Activated naive CD4-positive, alpha-beta T cell treated with anti-CD3 and anti-CD28 coated beads, Interleukin-2, amount 10 ng/mL, durations not matched to agents 7 days and 5 days (primary cell): ENCODE measurements at regions not wholly inside any gene's neighbourhood (a gene's known extent, or its start where the extent isn't known, plus 50 kb on each side); places are given as distances from the start of the nearest gene placed in this dataset.
"Not testable (repeated sequence)": the region's sequence is repeated elsewhere in the genome, so short reads cannot be mapped to it uniquely, and the experiment has no call there.

ENCODE experiments used
- CTCF ChIA-PET: fragments of 350-600 bp; sonication (Branson Sonifier 250); formaldehyde crosslinking; loops from one replicate; lab custom pipeline; 2021; ENCODE audit warnings: antibody characterized with exemption; lab: Charles Lee
- DNase-seq: peaks from one replicate; pipeline ENCODE4 v3.0.0-alpha.2; 2020
- H3K27ac Mint-ChIP-seq: one replicate; pipeline ENCODE4 v1.8.0; 2021; ENCODE audit warnings: mild to moderate bottlenecking, moderate library complexity, mixed read lengths
- H3K27me3 Mint-ChIP-seq: one replicate; pipeline ENCODE4 v1.8.0; 2021; ENCODE audit warnings: mild to moderate bottlenecking, mixed read lengths
- H3K36me3 Mint-ChIP-seq: one replicate; pipeline ENCODE4 v1.8.0; 2021; ENCODE audit warnings: mixed read lengths
- H3K4me1 Mint-ChIP-seq: one replicate; pipeline ENCODE4 v1.8.0; 2021; ENCODE audit warnings: mixed read lengths
- H3K4me3 Mint-ChIP-seq: one replicate; pipeline ENCODE4 v1.8.0; 2021; ENCODE audit warnings: mild to moderate bottlenecking, moderate library complexity, mixed read lengths
- H3K9me3 Mint-ChIP-seq: one replicate; pipeline ENCODE4 v1.8.0; 2021; ENCODE audit warnings: mixed read lengths

GRCh38 chr3:193960487-193961274 lies 175.3 kb upstream of the HES1 start:
- CTCF ChIA-PET: interaction anchor here (0.7 to 1.4 kb wide), 4 partner anchors 9 to 134 kb away, joined by 3 to 5 read pairs (median 3); no protein-coding TSS in a partner anchor
- Mint-ChIP-seq H3K27me3 (peaks cover 59% of the 10 kb centered on the region), H3K4me3 (no peak overlapping the region), H3K36me3 (no peaks in the 10 kb centered on the region), H3K27ac (no peak overlapping the region), H3K9me3 (no peaks in the 10 kb centered on the region), H3K4me1 (peaks cover 7% of the 10 kb centered on the region)
- DNase-seq: no peak

GRCh38 chr3:193962986-193963685 lies 172.8 kb upstream of the HES1 start:
- DNase-seq: no peak
- Mint-ChIP-seq H3K9me3 (no peaks in the 10 kb centered on the region), H3K27me3 (peaks cover 63% of the 10 kb centered on the region), H3K4me3 (no peak overlapping the region), H3K27ac (no peak overlapping the region), H3K36me3 (no peaks in the 10 kb centered on the region), H3K4me1 (peaks cover 7% of the 10 kb centered on the region)
- CTCF ChIA-PET: no interaction called here

GRCh38 chr3:193963808-193964516 lies 172.0 kb upstream of the HES1 start:
- Mint-ChIP-seq H3K4me3 (no peak overlapping the region), H3K27ac (no peak overlapping the region), H3K27me3 (peaks cover 66% of the 10 kb centered on the region), H3K36me3 (no peaks in the 10 kb centered on the region), H3K9me3 (no peaks in the 10 kb centered on the region), H3K4me1 (peaks cover 7% of the 10 kb centered on the region)
- DNase-seq: no peak
- CTCF ChIA-PET: no interaction called here

GRCh38 chr3:193964517-193964880 lies 171.4 kb upstream of the HES1 start:
- Mint-ChIP-seq H3K4me3 (no peak overlapping the region), H3K36me3 (no peaks in the 10 kb centered on the region), H3K27ac (no peak overlapping the region), H3K27me3 (peaks cover 60% of the 10 kb centered on the region), H3K9me3 (no peaks in the 10 kb centered on the region), H3K4me1 (peaks cover 7% of the 10 kb centered on the region)
- CTCF ChIA-PET: interaction anchor here (1.0 kb wide), 1 partner anchor 166 kb away, joined by 3 read pairs; no protein-coding TSS in a partner anchor
- no peak for DNase-seq

GRCh38 chr3:193968380-193968974 lies 167.5 kb upstream of the HES1 start:
- CTCF ChIA-PET: interaction anchor here (1.3 to 2.3 kb wide), 3 partner anchors 7 to 348 kb away, joined by 3 to 10 read pairs (median 5); no protein-coding TSS in a partner anchor
- Mint-ChIP-seq H3K4me3 (no peak overlapping the region), H3K27me3 (peaks cover 59% of the 10 kb centered on the region), H3K27ac (no peak overlapping the region), H3K9me3 (no peaks in the 10 kb centered on the region), H3K36me3 (no peaks in the 10 kb centered on the region), H3K4me1 (peaks cover 31% of the 10 kb centered on the region)
- no peak for DNase-seq

GRCh38 chr3:193970131-193970772 lies 165.7 kb upstream of the HES1 start:
- H3K9me3 Mint-ChIP-seq, H3K36me3 Mint-ChIP-seq, H3K4me3 Mint-ChIP-seq, H3K27ac Mint-ChIP-seq: not testable (repeated sequence)
- Mint-ChIP-seq H3K4me1 (peaks cover 27% of the 10 kb centered on the region), H3K27me3 (peaks cover 72% of the 10 kb centered on the region)
- CTCF ChIA-PET: interaction anchor here (0.9 to 2.3 kb wide), 10 partner anchors 9 to 346 kb away, joined by 3 to 10 read pairs (median 3); no protein-coding TSS in a partner anchor
- peak; percentile 51 for DNase-seq

- H3K4me1 Mint-ChIP-seq: peaks cover 27% of the 10 kb centered on the region
- H3K9me3 Mint-ChIP-seq: no peaks in the 10 kb centered on the region
- H3K27ac Mint-ChIP-seq: no peak overlapping the region
- H3K27me3 Mint-ChIP-seq: peaks cover 72% of the 10 kb centered on the region
- no peak overlapping the region for H3K4me3 Mint-ChIP-seq
- no peak for DNase-seq
- CTCF ChIA-PET: interaction anchor here (0.9 to 1.9 kb wide), 8 partner anchors 10 to 337 kb away, joined by 3 to 5 read pairs (median 3); no protein-coding TSS in a partner anchor
- no peaks in the 10 kb centered on the region for H3K36me3 Mint-ChIP-seq
These were observed 165.2 kb upstream of the HES1 start for GRCh38 chr3:193970773-193971206.

- Mint-ChIP-seq H3K4me1 (peaks cover 27% of the 10 kb centered on the region), H3K27ac (peak overlapping the region; percentile 43), H3K36me3 (no peaks in the 10 kb centered on the region), H3K27me3 (peaks cover 68% of the 10 kb centered on the region), H3K9me3 (no peaks in the 10 kb centered on the region), H3K4me3 (no peak overlapping the region)
- CTCF ChIA-PET: interaction anchor here (0.9 to 1.4 kb wide), 4 partner anchors 10 to 162 kb away, joined by 3 to 4 read pairs (median 3); no protein-coding TSS in a partner anchor
- peak; percentile 27 for DNase-seq
These were observed 164.6 kb upstream of the HES1 start for GRCh38 chr3:193971261-193971751.

GRCh38 chr3:193971966-193972365 lies 164.0 kb upstream of the HES1 start:
- CTCF ChIA-PET: interaction anchor here (0.9 to 1.4 kb wide), 3 partner anchors 11 to 161 kb away, joined by 3 to 4 read pairs (median 3); no protein-coding TSS in a partner anchor
- no peak overlapping the region for H3K27ac Mint-ChIP-seq
- no peak for DNase-seq
- H3K27me3 Mint-ChIP-seq: peaks cover 69% of the 10 kb centered on the region
- no peaks in the 10 kb centered on the region for H3K9me3 Mint-ChIP-seq
- peaks cover 27% of the 10 kb centered on the region for H3K4me1 Mint-ChIP-seq
- H3K4me3 Mint-ChIP-seq: no peak overlapping the region
- H3K36me3 Mint-ChIP-seq: no peaks in the 10 kb centered on the region

GRCh38 chr3:193972832-193973231 lies 163.1 kb upstream of the HES1 start:
- no peak overlapping the region for H3K27ac Mint-ChIP-seq
- no peaks in the 10 kb centered on the region for H3K9me3 Mint-ChIP-seq
- no peak for DNase-seq
- no peaks in the 10 kb centered on the region for H3K36me3 Mint-ChIP-seq
- no peak overlapping the region for H3K4me3 Mint-ChIP-seq
- peaks cover 27% of the 10 kb centered on the region for H3K4me1 Mint-ChIP-seq
- CTCF ChIA-PET: interaction anchor here (1.4 kb wide), 1 partner anchor 160 kb away, joined by 4 read pairs; no protein-coding TSS in a partner anchor
- H3K27me3 Mint-ChIP-seq: peaks cover 70% of the 10 kb centered on the region

GRCh38 chr3:193974191-193974652 lies 161.7 kb upstream of the HES1 start:
- CTCF ChIA-PET: no interaction called here
- no peaks in the 10 kb centered on the region for H3K9me3 Mint-ChIP-seq
- H3K36me3 Mint-ChIP-seq: no peaks in the 10 kb centered on the region
- peaks cover 27% of the 10 kb centered on the region for H3K4me1 Mint-ChIP-seq
- no peak for DNase-seq
- H3K27ac Mint-ChIP-seq: no peak overlapping the region
- H3K4me3 Mint-ChIP-seq: no peak overlapping the region
- H3K27me3 Mint-ChIP-seq: peaks cover 70% of the 10 kb centered on the region

GRCh38 chr3:193974671-193975535 lies 161.0 kb upstream of the HES1 start:
- no peak overlapping the region for H3K4me3 Mint-ChIP-seq
- H3K36me3 Mint-ChIP-seq: no peaks in the 10 kb centered on the region
- no peaks in the 10 kb centered on the region for H3K9me3 Mint-ChIP-seq
- DNase-seq: no peak
- H3K27me3 Mint-ChIP-seq: peaks cover 69% of the 10 kb centered on the region
- CTCF ChIA-PET: no interaction called here
- no peak overlapping the region for H3K27ac Mint-ChIP-seq
- peaks cover 27% of the 10 kb centered on the region for H3K4me1 Mint-ChIP-seq
